Right cardiac atrium (tissue), 5 donors: ENCODE measurements at regions not wholly inside any gene's neighbourhood (a gene's known extent, or its start where the extent isn't known, plus 50 kb on each side); places are given as distances from the start of the nearest gene placed in this dataset.
"Not testable (repeated sequence)": the region's sequence is repeated elsewhere in the genome, so short reads cannot be mapped to it uniquely, and the experiment has no call there.

Experiments used
- ATAC-seq, 2 donors: fragments of 200-7000 bp; cut with Tn5 transposase; one replicate each; pipeline versions ENCODE4 v1.8.0 to v1.9.1; 2020; ENCODE audit warnings: moderate library complexity in 2 of 2, mild to moderate bottlenecking in 1 of 2
- DNase-seq, 3 donors: peaks; one replicate each; pipeline ENCODE4 v3.0.0-alpha.2; 2020
- H3K27ac ChIP-seq: one replicate; pipeline ENCODE4 v1.5.1; 2013; ENCODE audit warnings: mild to moderate bottlenecking, low read length, control low read depth, moderate library complexity
- H3K27me3 ChIP-seq: one replicate; pipeline ENCODE4 v1.6.1; 2013; ENCODE audit not compliant: control insufficient read depth, insufficient read depth
- H3K4me1 ChIP-seq: one replicate; pipeline ENCODE4 v1.6.1; 2013; ENCODE audit warnings: low read length; ENCODE audit not compliant: control insufficient read depth, insufficient read depth
- H3K4me3 ChIP-seq: one replicate; pipeline ENCODE4 v1.5.1; 2013; ENCODE audit warnings: low read length, control low read depth
- H3K9me3 ChIP-seq: one replicate; pipeline ENCODE4 v1.6.1; 2013; ENCODE audit warnings: low read length; ENCODE audit not compliant: control insufficient read depth
- WGBS: extraction: QIAGEN DNeasy Blood & Tissue Kit; methylation state at CpG from one replicate; pipeline ENCODE4 v1.1.7; 2013; 5-methylcytosine and 5-hydroxymethylcytosine counted together
- intact Hi-C, 4 donors: fragments of 100-400 bp; cut with DNase I; formaldehyde crosslinking; loops; one replicate each; pipeline versions ENCODE4 v1.11.0 to v1.14.0; 2022 to 2023
- donor health status: healthy with polysubstance abuse.
- donor health status: DM: no; HTN: yes; CAD: no.
- donor health status: DM: no; HTN: no; CAD: no.
- donor health status: DM: no; HTN: yes; CAD: no; lungs with severe emphysema.
- donor health status: DM: yes; HTN: yes; CAD: no.

GRCh38 chr1:221520250-221520649, 221.6 kb downstream of the DUSP10 start:
- no peaks in the 10 kb centered on the region for H3K4me1 ChIP-seq
- H3K9me3 ChIP-seq = no peaks in the 10 kb centered on the region
- H3K27ac ChIP-seq = no peak overlapping the region
- intact Hi-C loops = no loop called here
- DNase-seq (no peak), ATAC-seq (no peak)
- H3K4me3 ChIP-seq = no peak overlapping the region
- no peaks in the 10 kb centered on the region for H3K27me3 ChIP-seq
- WGBS = 69% methylated on average over 1 of the region's 1 CpG

GRCh38 chr1:221521686-221522085, 220.2 kb downstream of the DUSP10 start:
- WGBS = 92% methylated on average over 3 of the region's 3 CpGs
- no peak for ATAC-seq

GRCh38 chr1:221522529-221522940, 219.4 kb downstream of the DUSP10 start:
- Histone ChIP-seq H3K4me1 (no peaks in the 10 kb centered on the region), H3K4me3 (no peak overlapping the region), H3K27ac (no peak overlapping the region), H3K9me3 (no peaks in the 10 kb centered on the region), H3K27me3 (no peaks in the 10 kb centered on the region)
- intact Hi-C loops = no loop called here
- DNase-seq (no peak), ATAC-seq (no peak)
- 81% methylated on average over 2 of the region's 2 CpGs for WGBS

More at GRCh38 chr1:221521686-221522085, 220.2 kb downstream of the DUSP10 start:
- no peak for DNase-seq
- intact Hi-C loops = no loop called here
- Histone ChIP-seq H3K4me1 (no peaks in the 10 kb centered on the region), H3K4me3 (no peak overlapping the region), H3K27ac (no peak overlapping the region), H3K9me3 (no peaks in the 10 kb centered on the region), H3K27me3 (no peaks in the 10 kb centered on the region)

- no peak for ATAC-seq
- intact Hi-C loops = no loop called here
- Histone ChIP-seq H3K27ac (no peak overlapping the region), H3K9me3 (no peaks in the 10 kb centered on the region), H3K4me3 (no peak overlapping the region), H3K27me3 (no peaks in the 10 kb centered on the region), H3K4me1 (peaks cover 1% of the 10 kb centered on the region)
- 67% methylated on average over 2 of the region's 2 CpGs for WGBS
- no peak for DNase-seq
Observed at GRCh38 chr1:221525749-221526148, 216.1 kb downstream of the DUSP10 start.

GRCh38 chr1:221527302-221527701, 214.6 kb downstream of the DUSP10 start:
- peaks cover 1% of the 10 kb centered on the region for H3K4me1 ChIP-seq
- no peaks in the 10 kb centered on the region for H3K27me3 ChIP-seq
- no peak overlapping the region for H3K4me3 ChIP-seq
- no peaks in the 10 kb centered on the region for H3K9me3 ChIP-seq
- H3K27ac ChIP-seq = no peak overlapping the region
- ATAC-seq = no peak
- DNase-seq = no peak
- intact Hi-C loops = no loop called here
- WGBS = 82% methylated on average over 3 of the region's 3 CpGs

GRCh38 chr1:221527886-221528624, 213.8 kb downstream of the DUSP10 start:
- 72% methylated on average over 3 of the region's 3 CpGs for WGBS
- intact Hi-C loops = no loop called here
- no peak overlapping the region for H3K4me3 ChIP-seq
- DNase-seq (no peak), ATAC-seq (peak in 1 of 2 donors; percentile 52)
- no peak overlapping the region for H3K27ac ChIP-seq
- no peaks in the 10 kb centered on the region for H3K27me3 ChIP-seq
- H3K9me3 ChIP-seq = no peaks in the 10 kb centered on the region
- H3K4me1 ChIP-seq = peaks cover 1% of the 10 kb centered on the region

GRCh38 chr1:221530159-221530558, 211.7 kb downstream of the DUSP10 start:
- intact Hi-C loops = loop anchor here in 1 of 4 donors (10.0 kb wide), 2 partner anchors 475 to 645 kb away; no protein-coding TSS in a partner anchor
- H3K9me3 ChIP-seq, H3K4me3 ChIP-seq, H3K4me1 ChIP-seq, DNase-seq, ATAC-seq, H3K27me3 ChIP-seq, H3K27ac ChIP-seq: not testable (repeated sequence)
- WGBS = 98% methylated on average over 1 of the region's 1 CpG

GRCh38 chr1:221530791-221531190, 211.1 kb downstream of the DUSP10 start:
- ATAC-seq (no peak), DNase-seq (no peak)
- Histone ChIP-seq H3K4me1 (peaks cover 1% of the 10 kb centered on the region), H3K27ac (no peak overlapping the region), H3K4me3 (no peak overlapping the region), H3K9me3 (no peaks in the 10 kb centered on the region), H3K27me3 (no peaks in the 10 kb centered on the region)
- intact Hi-C loops = loop anchor here in 1 of 4 donors (10.0 kb wide), 2 partner anchors 474 to 644 kb away; no protein-coding TSS in a partner anchor

GRCh38 chr1:221532071-221532773, 209.7 kb downstream of the DUSP10 start:
- no peaks in the 10 kb centered on the region for H3K27me3 ChIP-seq
- H3K9me3 ChIP-seq = no peaks in the 10 kb centered on the region
- no peak overlapping the region for H3K27ac ChIP-seq
- ATAC-seq (no peak), DNase-seq (no peak)
- intact Hi-C loops = loop anchor here in 1 of 4 donors (10.0 kb wide), 2 partner anchors 473 to 643 kb away; no protein-coding TSS in a partner anchor
- 88% methylated on average over 5 of the region's 5 CpGs for WGBS
- peaks cover 1% of the 10 kb centered on the region for H3K4me1 ChIP-seq
- H3K4me3 ChIP-seq = no peak overlapping the region

- DNase-seq = no peak
- 89% methylated on average over 5 of the region's 5 CpGs for WGBS
Observed at GRCh38 chr1:221541296-221541695, 200.6 kb downstream of the DUSP10 start.

GRCh38 chr1:221543529-221544120, 198.3 kb downstream of the DUSP10 start:
- WGBS = 59% methylated on average over 4 of the region's 4 CpGs

More at GRCh38 chr1:221541296-221541695, 200.6 kb downstream of the DUSP10 start:
- H3K4me1 ChIP-seq = no peaks in the 10 kb centered on the region
- no peak overlapping the region for H3K4me3 ChIP-seq
- no peak overlapping the region for H3K27ac ChIP-seq
- H3K9me3 ChIP-seq = no peaks in the 10 kb centered on the region
- ATAC-seq = no peak
- H3K27me3 ChIP-seq = no peaks in the 10 kb centered on the region
- intact Hi-C loops = loop anchor here in 2 of 4 donors (10.0 kb wide), 2 partner anchors 624 to 914 kb away; no protein-coding TSS in a partner anchor

More at GRCh38 chr1:221543529-221544120, 198.3 kb downstream of the DUSP10 start:
- no peaks in the 10 kb centered on the region for H3K4me1 ChIP-seq
- ATAC-seq = no peak
- no peaks in the 10 kb centered on the region for H3K27me3 ChIP-seq
- intact Hi-C loops = loop anchor here in 2 of 4 donors (10.0 kb wide), 2 partner anchors 621 to 911 kb away; no protein-coding TSS in a partner anchor
- no peak overlapping the region for H3K4me3 ChIP-seq
- H3K9me3 ChIP-seq = no peaks in the 10 kb centered on the region
- no peak overlapping the region for H3K27ac ChIP-seq
- no peak for DNase-seq
